HEK293 (cell line): ENCODE measurements at regions not wholly inside any gene's neighbourhood (a gene's known extent, or its start where the extent isn't known, plus 50 kb on each side); places are given as distances from the start of the nearest gene placed in this dataset.
A peak's percentile ranks its signal among the peaks of the same experiment; 100 is the strongest.

Experiments
- GFI1B ChIP-seq: fragments of 450-650 bp; formaldehyde crosslinking; IDR thresholded peaks from 2 replicates; pipeline ENCODE4 v1.5.1; 2016; ENCODE audit warnings: missing biosample characterization, missing genetic modification characterization
- HOXD13 ChIP-seq: sonication (generic); formaldehyde crosslinking; IDR thresholded peaks from 2 replicates; pipeline ENCODE4 v1.8.0; 2022; ENCODE audit warnings: missing genetic modification reagents, borderline replicate concordance
- MEIS1 ChIP-seq: sonication (generic); formaldehyde crosslinking; IDR thresholded peaks from 2 replicates; pipeline ENCODE4 v1.8.1; 2022; ENCODE audit warnings: missing genetic modification reagents, mild to moderate bottlenecking, borderline replicate concordance
- MYNN ChIP-seq: fragments of 450-650 bp; formaldehyde crosslinking; IDR thresholded peaks from 2 replicates; pipeline ENCODE4 v1.5.1; 2016; ENCODE audit warnings: missing biosample characterization, missing genetic modification characterization, borderline replicate concordance
- MZF1 ChIP-seq: fragments of 450-650 bp; formaldehyde crosslinking; IDR thresholded peaks from 2 replicates; pipeline ENCODE4 v1.5.1; 2017; ENCODE audit warnings: missing biosample characterization, missing genetic modification characterization, borderline replicate concordance
- SETDB1 ChIP-seq: IDR thresholded peaks from one replicate; pipeline ENCODE4 v1.6.1; 2017; ENCODE audit warnings: mild to moderate bottlenecking, low read length, moderate library complexity, mixed read lengths; ENCODE audit not compliant: insufficient read length
- TCF7L2 ChIP-seq: IDR thresholded peaks from 2 replicates; pipeline ENCODE4 v1.6.1; 2011; ENCODE audit warnings: low read depth, mild to moderate bottlenecking, inconsistent platforms, low read length, moderate library complexity, borderline replicate concordance
- ZFP37 ChIP-seq: fragments of 450-650 bp; formaldehyde crosslinking; IDR thresholded peaks from 2 replicates; pipeline ENCODE4 v1.5.1; 2016; ENCODE audit warnings: missing biosample characterization, missing genetic modification characterization
- ZNF112 ChIP-seq: fragments of 450-650 bp; formaldehyde crosslinking; IDR thresholded peaks from 2 replicates; pipeline ENCODE4 v1.5.0; 2017; ENCODE audit warnings: missing biosample characterization, missing genetic modification characterization
- ZNF121 ChIP-seq: fragments of 450-650 bp; formaldehyde crosslinking; IDR thresholded peaks from 2 replicates; pipeline ENCODE4 v1.5.1; 2016; ENCODE audit warnings: missing biosample characterization, missing genetic modification characterization
- ZNF174 ChIP-seq: fragments of 450-650 bp; formaldehyde crosslinking; IDR thresholded peaks from 2 replicates; pipeline ENCODE4 v1.5.0; 2017; ENCODE audit warnings: missing biosample characterization, mild to moderate bottlenecking, missing genetic modification characterization
- ZNF184 ChIP-seq: fragments of 450-650 bp; IDR thresholded peaks from 2 replicates; pipeline ENCODE4 v1.5.1; 2018; ENCODE audit warnings: missing biosample characterization, mild to moderate bottlenecking, missing genetic modification characterization
- ZNF311 ChIP-seq: fragments of 450-650 bp; formaldehyde crosslinking; IDR thresholded peaks from 2 replicates; pipeline ENCODE4 v1.5.1; 2017; ENCODE audit warnings: missing biosample characterization, missing genetic modification characterization, borderline replicate concordance
- ZNF350 ChIP-seq: fragments of 450-650 bp; formaldehyde crosslinking; IDR thresholded peaks from 2 replicates; pipeline ENCODE4 v1.5.0; 2017; ENCODE audit warnings: missing biosample characterization, mild to moderate bottlenecking, missing genetic modification characterization
- ZNF416 ChIP-seq: fragments of 450-650 bp; formaldehyde crosslinking; IDR thresholded peaks from 2 replicates; pipeline ENCODE4 v1.5.1; 2016; ENCODE audit warnings: missing biosample characterization, missing genetic modification characterization
- ZNF510 ChIP-seq: fragments of 450-650 bp; formaldehyde crosslinking; IDR thresholded peaks from 2 replicates; pipeline ENCODE4 v1.5.1; 2018; ENCODE audit warnings: mild to moderate bottlenecking, missing genetic modification characterization, missing biosample characterization; ENCODE audit not compliant: insufficient replicate concordance
- ZNF555 ChIP-seq: fragments of 450-650 bp; formaldehyde crosslinking; conservative IDR thresholded peaks from 2 replicates; pipeline ENCODE4 v1.5.1; 2017; ENCODE audit warnings: missing biosample characterization, mild to moderate bottlenecking, missing genetic modification characterization, inconsistent platforms
- ZNF558 ChIP-seq: fragments of 450-650 bp; formaldehyde crosslinking; IDR thresholded peaks from 2 replicates; pipeline ENCODE4 v1.5.1; 2016; ENCODE audit warnings: missing biosample characterization, missing genetic modification characterization
- ZNF600 ChIP-seq: fragments of 450-650 bp; formaldehyde crosslinking; IDR thresholded peaks from 2 replicates; pipeline ENCODE4 v1.5.1; 2016; ENCODE audit warnings: missing biosample characterization, missing genetic modification characterization
- ZNF629 ChIP-seq: fragments of 450-650 bp; formaldehyde crosslinking; IDR thresholded peaks from 2 replicates; pipeline ENCODE4 v1.5.1; 2017; ENCODE audit warnings: missing biosample characterization, missing genetic modification characterization
- ZNF658 ChIP-seq: fragments of 450-650 bp; formaldehyde crosslinking; IDR thresholded peaks from 2 replicates; pipeline ENCODE4; 2016; ENCODE audit warnings: missing biosample characterization, missing genetic modification characterization
- ZNF660 ChIP-seq: fragments of 450-650 bp; IDR thresholded peaks from 2 replicates; pipeline ENCODE4 v1.5.1; 2018; ENCODE audit warnings: missing biosample characterization, mild to moderate bottlenecking, missing genetic modification characterization
- ZNF747 ChIP-seq: fragments of 450-650 bp; formaldehyde crosslinking; IDR thresholded peaks from 2 replicates; pipeline ENCODE4 v1.5.1; 2016; ENCODE audit warnings: missing biosample characterization, missing genetic modification characterization
- ZNF830 ChIP-seq: fragments of 450-650 bp; IDR thresholded peaks from 2 replicates; pipeline ENCODE4 v1.5.0; 2018; ENCODE audit warnings: missing biosample characterization, missing genetic modification characterization, low read depth, mild to moderate bottlenecking, moderate library complexity
- ZNF843 ChIP-seq: fragments of 450-650 bp; formaldehyde crosslinking; IDR thresholded peaks from 2 replicates; pipeline ENCODE4 v1.5.1; 2016; ENCODE audit warnings: missing biosample characterization, missing genetic modification characterization
- ZXDB ChIP-seq: fragments of 450-650 bp; formaldehyde crosslinking; IDR thresholded peaks from 2 replicates; pipeline ENCODE4 v1.5.1; 2016; ENCODE audit warnings: missing biosample characterization, missing genetic modification characterization
- TF ChIP-seq, protein P1 (sequence below): fragments of 450-650 bp; formaldehyde crosslinking; IDR thresholded peaks from 2 replicates; pipeline ENCODE4 v1.5.1; 2016; ENCODE audit warnings: missing biosample characterization, missing genetic modification characterization, borderline replicate concordance
- TF ChIP-seq, protein P2 (sequence below): fragments of 450-650 bp; formaldehyde crosslinking; IDR thresholded peaks from 2 replicates; pipeline ENCODE4 v1.5.1; 2016; ENCODE audit warnings: missing biosample characterization, missing genetic modification characterization
- TF ChIP-seq, protein P3 (sequence below): fragments of 450-650 bp; formaldehyde crosslinking; IDR thresholded peaks from 2 replicates; pipeline ENCODE4 v1.5.1; 2016; ENCODE audit warnings: missing biosample characterization, missing genetic modification characterization, low read depth
- TF ChIP-seq, protein P4 (sequence below): fragments of 450-650 bp; formaldehyde crosslinking; IDR thresholded peaks from 2 replicates; pipeline ENCODE4 v1.5.1; 2017; ENCODE audit warnings: missing biosample characterization, missing genetic modification characterization
- TF ChIP-seq, protein P5 (sequence below): fragments of 450-650 bp; IDR thresholded peaks from 2 replicates; pipeline ENCODE4 v1.5.1; 2018; ENCODE audit warnings: missing biosample characterization, mild to moderate bottlenecking, missing genetic modification characterization

DNA sequence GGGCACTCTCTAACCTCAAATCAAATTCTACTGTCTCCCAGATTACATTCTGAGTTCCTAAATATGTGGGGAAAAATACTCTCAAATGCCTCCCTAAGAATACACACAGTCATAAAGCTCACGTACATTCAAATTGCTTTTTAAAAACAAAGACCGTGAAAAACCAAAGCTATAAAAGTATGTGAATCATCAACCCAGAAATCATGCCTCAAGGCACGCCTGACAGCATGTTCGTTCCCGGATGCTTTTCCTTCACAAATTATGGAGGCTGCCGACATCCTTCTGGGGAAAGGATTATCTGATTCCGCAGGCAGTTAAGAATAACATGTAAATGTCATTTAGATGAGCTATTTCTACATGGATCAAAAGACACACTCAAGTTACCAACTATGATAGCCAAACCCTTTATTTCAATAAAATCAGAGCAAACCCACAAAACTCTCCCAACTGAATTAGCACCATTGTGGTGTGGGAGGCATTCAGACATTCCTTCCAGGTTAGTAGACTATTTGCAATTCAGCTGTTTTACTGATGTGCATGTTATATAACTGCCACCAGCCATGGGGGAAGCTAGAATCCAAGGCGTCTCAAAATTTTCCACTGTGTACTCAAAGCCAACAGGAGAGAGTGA is 398.2 kb upstream of the TRIB2 start (continued):
- TF ChIP-seq, protein P1, sequence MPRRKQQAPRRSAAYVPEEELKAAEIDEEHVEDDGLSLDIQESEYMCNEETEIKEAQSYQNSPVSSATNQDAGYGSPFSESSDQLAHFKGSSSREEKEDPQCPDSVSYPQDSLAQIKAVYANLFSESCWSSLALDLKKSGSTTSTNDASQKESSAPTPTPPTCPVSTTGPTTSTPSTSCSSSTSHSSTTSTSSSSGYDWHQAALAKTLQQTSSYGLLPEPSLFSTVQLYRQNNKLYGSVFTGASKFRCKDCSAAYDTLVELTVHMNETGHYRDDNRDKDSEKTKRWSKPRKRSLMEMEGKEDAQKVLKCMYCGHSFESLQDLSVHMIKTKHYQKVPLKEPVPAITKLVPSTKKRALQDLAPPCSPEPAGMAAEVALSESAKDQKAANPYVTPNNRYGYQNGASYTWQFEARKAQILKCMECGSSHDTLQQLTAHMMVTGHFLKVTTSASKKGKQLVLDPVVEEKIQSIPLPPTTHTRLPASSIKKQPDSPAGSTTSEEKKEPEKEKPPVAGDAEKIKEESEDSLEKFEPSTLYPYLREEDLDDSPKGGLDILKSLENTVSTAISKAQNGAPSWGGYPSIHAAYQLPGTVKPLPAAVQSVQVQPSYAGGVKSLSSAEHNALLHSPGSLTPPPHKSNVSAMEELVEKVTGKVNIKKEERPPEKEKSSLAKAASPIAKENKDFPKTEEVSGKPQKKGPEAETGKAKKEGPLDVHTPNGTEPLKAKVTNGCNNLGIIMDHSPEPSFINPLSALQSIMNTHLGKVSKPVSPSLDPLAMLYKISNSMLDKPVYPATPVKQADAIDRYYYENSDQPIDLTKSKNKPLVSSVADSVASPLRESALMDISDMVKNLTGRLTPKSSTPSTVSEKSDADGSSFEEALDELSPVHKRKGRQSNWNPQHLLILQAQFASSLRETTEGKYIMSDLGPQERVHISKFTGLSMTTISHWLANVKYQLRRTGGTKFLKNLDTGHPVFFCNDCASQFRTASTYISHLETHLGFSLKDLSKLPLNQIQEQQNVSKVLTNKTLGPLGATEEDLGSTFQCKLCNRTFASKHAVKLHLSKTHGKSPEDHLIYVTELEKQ, result no peak
- TF ChIP-seq ZNF843, result peak; percentile 92
- TF ChIP-seq, protein P2, sequence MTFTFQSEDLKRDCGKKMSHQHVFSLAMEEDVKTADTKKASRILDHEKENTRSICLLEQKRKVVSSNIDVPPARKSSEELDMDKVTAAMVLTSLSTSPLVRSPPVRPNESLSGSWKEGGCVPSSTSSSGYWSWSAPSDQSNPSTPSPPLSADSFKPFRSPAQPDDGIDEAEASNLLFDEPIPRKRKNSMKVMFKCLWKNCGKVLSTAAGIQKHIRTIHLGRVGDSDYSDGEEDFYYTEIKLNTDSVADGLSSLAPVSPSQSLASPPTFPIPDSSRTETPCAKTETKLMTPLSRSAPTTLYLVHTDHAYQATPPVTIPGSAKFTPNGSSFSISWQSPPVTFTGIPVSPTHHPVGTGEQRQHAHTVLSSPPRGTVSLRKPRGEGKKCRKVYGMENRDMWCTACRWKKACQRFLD (tag by site-specific recombination), result no peak
- TF ChIP-seq ZNF311, result no peak
- peak; percentile 42; the same call in 1 of the 2 replicates for TF ChIP-seq TCF7L2
- no peak for TF ChIP-seq ZNF600 (tag by site-specific recombination)
- no peak for TF ChIP-seq ZNF555 (tag by site-specific recombination)
- TF ChIP-seq ZNF830 (tag by site-specific recombination), result no peak
- no peak for TF ChIP-seq ZNF747
- TF ChIP-seq ZNF660 (tag by site-specific recombination), result 0 out of 2 replicates have a peak, but pooled peaks have one; percentile 24
- no peak for TF ChIP-seq ZNF121 (tag by site-specific recombination)
- no peak for TF ChIP-seq ZNF658 (tag by site-specific recombination)
- TF ChIP-seq MYNN (tag by site-specific recombination), result no peak
- peak; percentile 28; the same call in 1 of the 2 replicates for TF ChIP-seq MZF1 (tag by site-specific recombination)
- no peak for TF ChIP-seq ZNF350 (tag by site-specific recombination)
- 0 out of 2 replicates have a peak, but pooled peaks have one; percentile 58 for TF ChIP-seq ZFP37 (tag by site-specific recombination)
- TF ChIP-seq ZNF416 (tag by site-specific recombination), result no peak
- peak; percentile 97 for TF ChIP-seq HOXD13 (CRISPR knock-in tag)
- TF ChIP-seq, protein P3, sequence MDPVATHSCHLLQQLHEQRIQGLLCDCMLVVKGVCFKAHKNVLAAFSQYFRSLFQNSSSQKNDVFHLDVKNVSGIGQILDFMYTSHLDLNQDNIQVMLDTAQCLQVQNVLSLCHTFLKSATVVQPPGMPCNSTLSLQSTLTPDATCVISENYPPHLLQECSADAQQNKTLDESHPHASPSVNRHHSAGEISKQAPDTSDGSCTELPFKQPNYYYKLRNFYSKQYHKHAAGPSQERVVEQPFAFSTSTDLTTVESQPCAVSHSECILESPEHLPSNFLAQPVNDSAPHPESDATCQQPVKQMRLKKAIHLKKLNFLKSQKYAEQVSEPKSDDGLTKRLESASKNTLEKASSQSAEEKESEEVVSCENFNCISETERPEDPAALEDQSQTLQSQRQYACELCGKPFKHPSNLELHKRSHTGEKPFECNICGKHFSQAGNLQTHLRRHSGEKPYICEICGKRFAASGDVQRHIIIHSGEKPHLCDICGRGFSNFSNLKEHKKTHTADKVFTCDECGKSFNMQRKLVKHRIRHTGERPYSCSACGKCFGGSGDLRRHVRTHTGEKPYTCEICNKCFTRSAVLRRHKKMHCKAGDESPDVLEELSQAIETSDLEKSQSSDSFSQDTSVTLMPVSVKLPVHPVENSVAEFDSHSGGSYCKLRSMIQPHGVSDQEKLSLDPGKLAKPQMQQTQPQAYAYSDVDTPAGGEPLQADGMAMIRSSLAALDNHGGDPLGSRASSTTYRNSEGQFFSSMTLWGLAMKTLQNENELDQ (tag by site-specific recombination), result no peak
- TF ChIP-seq MEIS1 (CRISPR knock-in tag), result peak; percentile 24; the same call in 1 of the 2 replicates
- TF ChIP-seq ZNF112 (tag by site-specific recombination), result no peak
- peak; percentile 10 for TF ChIP-seq ZNF510 (tag by site-specific recombination)
- TF ChIP-seq SETDB1, result no peak
- no peak for TF ChIP-seq ZNF184 (tag by site-specific recombination)
- peak; percentile 59 for TF ChIP-seq ZXDB
- TF ChIP-seq ZNF629 (tag by site-specific recombination), result peak; percentile 74
- 0 out of 2 replicates have a peak, but pooled peaks have one; percentile 12 for TF ChIP-seq ZNF558 (tag by site-specific recombination)
- TF ChIP-seq, protein P4, sequence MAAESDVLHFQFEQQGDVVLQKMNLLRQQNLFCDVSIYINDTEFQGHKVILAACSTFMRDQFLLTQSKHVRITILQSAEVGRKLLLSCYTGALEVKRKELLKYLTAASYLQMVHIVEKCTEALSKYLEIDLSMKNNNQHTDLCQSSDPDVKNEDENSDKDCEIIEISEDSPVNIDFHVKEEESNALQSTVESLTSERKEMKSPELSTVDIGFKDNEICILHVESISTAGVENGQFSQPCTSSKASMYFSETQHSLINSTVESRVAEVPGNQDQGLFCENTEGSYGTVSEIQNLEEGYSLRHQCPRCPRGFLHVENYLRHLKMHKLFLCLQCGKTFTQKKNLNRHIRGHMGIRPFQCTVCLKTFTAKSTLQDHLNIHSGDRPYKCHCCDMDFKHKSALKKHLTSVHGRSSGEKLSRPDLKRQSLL, result no peak
- TF ChIP-seq, protein P5, sequence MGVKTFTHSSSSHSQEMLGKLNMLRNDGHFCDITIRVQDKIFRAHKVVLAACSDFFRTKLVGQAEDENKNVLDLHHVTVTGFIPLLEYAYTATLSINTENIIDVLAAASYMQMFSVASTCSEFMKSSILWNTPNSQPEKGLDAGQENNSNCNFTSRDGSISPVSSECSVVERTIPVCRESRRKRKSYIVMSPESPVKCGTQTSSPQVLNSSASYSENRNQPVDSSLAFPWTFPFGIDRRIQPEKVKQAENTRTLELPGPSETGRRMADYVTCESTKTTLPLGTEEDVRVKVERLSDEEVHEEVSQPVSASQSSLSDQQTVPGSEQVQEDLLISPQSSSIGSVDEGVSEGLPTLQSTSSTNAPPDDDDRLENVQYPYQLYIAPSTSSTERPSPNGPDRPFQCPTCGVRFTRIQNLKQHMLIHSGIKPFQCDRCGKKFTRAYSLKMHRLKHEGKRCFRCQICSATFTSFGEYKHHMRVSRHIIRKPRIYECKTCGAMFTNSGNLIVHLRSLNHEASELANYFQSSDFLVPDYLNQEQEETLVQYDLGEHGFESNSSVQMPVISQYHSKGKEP, result peak; percentile 16; the same call in 1 of the 2 replicates
- peak; percentile 92 for TF ChIP-seq GFI1B (tag by site-specific recombination)
- no peak for TF ChIP-seq ZNF174 (tag by site-specific recombination)
